ENCODE measurements at regions not wholly inside any gene's neighbourhood (a gene's known extent, or its start where the extent isn't known, plus 50 kb on each side); places are given as distances from the start of the nearest gene placed in this dataset.

- TF ChIP-seq POLR2A (IDR thresholded peaks at IDR 0.05): no peak
- TF ChIP-seq CTCF (IDR thresholded peaks at IDR 0.05): no peak
Observed at GRCh38 chrY:7920382-7920781, 1008.8 kb upstream of the AMELY start.

All from upper lobe of left lung (tissue), 4 donors.